Activated CD4-positive, alpha-beta T cell treated with anti-CD3 and anti-CD28 coated beads, Interleukin-2, amount 50 U/mL, for 4 hours (primary cell): ENCODE measurements at regions not wholly inside any gene's neighbourhood (a gene's known extent, or its start where the extent isn't known, plus 50 kb on each side); places are given as distances from the start of the nearest gene placed in this dataset.

Source experiments
- DNase-seq, 2 experiments: peaks; one replicate each; pipeline ENCODE4 v3.0.0-alpha.2; 2020

GRCh38 chr6:33967966-33968724 lies 164.3 kb upstream of the MLN start:
- DNase-seq: no peak

GRCh38 chr6:33967265-33967767 lies 163.5 kb upstream of the MLN start:
- no peak for DNase-seq

DNA sequence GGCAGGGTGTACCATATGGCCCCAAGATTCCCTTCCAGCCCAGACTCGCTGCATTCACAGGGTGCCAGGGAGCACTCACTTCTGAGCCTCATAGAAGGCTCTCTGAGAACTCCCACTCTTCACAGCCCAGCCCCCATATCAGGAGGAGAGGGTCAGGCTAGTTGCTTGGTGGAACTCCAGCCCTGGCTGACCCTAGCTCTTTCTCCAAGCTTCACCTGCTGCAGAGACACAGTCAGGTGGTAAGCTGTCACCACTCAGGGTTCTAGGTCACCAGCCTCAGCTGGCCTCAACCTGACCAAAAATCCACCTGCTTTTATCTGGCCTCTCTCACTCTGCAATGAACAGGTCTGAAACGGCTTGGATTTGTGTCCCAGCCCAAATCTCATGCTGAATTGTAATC lies 162.7 kb upstream of the MLN start:
- no peak for DNase-seq

- DNase-seq: no peak
These were observed 162.0 kb upstream of the MLN start for GRCh38 chr6:33965766-33966165.

DNA sequence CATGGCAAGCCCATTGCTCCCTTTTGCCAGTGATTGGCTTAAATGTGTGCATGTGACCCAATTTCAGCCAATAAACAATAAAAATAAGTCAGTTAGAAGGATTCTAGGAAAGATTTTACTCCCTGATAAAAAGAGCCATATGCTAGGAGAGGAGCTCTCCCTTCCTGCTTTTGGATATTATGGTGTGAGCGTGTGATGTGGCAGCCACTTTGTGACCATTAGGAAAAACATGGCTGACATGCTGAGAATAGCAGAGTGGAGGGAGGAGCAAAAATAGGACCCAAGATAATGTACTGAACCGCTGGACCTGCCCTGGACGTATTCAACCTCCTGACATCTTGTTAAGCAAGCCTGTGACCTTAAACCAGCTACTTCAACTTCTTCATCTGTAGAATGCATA lies 160.6 kb upstream of the MLN start:
- DNase-seq: no peak

DNA sequence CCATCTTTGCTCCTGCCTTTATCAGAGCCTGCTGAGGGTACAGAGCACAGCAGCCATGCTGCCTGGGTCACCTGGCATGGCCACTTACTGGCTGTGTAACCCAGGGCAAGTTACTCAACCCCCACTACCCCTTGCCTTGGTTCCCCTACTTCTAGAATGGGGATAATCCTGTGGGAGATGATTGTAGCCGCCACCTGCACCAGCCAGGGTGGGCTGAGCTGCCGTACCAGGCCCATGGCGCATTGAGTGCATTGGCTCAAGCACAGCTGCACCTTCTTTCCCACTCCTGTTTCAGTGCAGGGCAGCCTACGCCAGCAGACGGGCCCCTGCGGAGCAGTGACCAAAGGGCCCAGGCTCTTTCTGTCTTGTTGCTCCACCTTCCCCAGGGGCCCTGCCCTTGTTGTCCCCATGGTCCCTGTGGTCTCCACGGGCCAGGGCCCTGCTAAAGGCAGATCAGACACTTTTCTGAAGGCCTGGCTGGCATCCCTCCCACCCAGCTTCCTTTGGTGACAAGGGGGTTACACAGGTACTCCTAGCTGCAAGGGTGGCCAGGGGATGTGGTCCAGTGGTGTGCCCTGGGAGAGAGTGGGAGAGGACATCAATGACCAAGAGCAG lies 159.4 kb upstream of the MLN start:
- no peak for DNase-seq

GRCh38 chr6:33962246-33963027 lies 158.6 kb upstream of the MLN start:
- DNase-seq: no peak

GRCh38 chr6:33961691-33962090 lies 157.9 kb upstream of the MLN start:
- no peak for DNase-seq

- DNase-seq: no peak
These were observed 156.8 kb upstream of the MLN start for GRCh38 chr6:33960345-33961313.

DNA sequence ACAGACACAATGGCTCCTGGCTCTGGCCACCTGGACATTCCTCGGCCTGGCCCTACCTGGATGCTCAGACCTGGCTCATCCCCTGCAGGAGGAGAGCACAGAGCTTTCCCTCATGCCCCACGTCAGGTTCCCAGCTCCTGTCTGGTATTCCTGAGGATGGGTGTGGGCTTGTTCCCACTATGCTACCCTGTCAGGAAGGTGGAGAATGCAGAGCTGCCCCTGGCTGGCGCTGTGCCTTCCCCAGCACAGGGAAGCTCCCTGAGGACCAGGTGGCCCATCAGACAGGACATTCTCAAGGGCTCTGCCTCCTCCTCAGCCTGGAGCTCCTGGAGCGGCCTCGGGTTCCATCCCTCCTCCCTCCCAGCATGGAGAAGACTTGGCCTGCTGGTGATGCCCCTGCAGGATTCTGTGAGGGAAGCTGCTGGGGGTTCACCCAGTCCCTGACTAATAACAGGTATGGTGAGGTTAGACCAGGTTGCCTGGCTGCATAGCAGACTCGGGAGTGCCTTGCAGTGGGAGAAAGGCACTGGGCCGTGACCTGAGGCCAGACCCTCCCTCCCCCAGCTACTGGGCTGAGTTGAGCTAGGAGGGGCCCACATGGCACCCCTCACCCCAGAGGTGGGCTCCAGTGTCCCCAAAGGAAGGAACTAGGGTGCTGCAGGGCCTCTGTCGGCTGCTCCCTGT lies 156.0 kb upstream of the MLN start:
- DNase-seq: no peak

- DNase-seq: no peak
These were observed 155.5 kb upstream of the MLN start for GRCh38 chr6:33959329-33959651.

GRCh38 chr6:33958526-33959328 lies 154.9 kb upstream of the MLN start:
- DNase-seq: no peak

GRCh38 chr6:33957892-33958525 lies 154.2 kb upstream of the MLN start:
- DNase-seq: no peak

DNA sequence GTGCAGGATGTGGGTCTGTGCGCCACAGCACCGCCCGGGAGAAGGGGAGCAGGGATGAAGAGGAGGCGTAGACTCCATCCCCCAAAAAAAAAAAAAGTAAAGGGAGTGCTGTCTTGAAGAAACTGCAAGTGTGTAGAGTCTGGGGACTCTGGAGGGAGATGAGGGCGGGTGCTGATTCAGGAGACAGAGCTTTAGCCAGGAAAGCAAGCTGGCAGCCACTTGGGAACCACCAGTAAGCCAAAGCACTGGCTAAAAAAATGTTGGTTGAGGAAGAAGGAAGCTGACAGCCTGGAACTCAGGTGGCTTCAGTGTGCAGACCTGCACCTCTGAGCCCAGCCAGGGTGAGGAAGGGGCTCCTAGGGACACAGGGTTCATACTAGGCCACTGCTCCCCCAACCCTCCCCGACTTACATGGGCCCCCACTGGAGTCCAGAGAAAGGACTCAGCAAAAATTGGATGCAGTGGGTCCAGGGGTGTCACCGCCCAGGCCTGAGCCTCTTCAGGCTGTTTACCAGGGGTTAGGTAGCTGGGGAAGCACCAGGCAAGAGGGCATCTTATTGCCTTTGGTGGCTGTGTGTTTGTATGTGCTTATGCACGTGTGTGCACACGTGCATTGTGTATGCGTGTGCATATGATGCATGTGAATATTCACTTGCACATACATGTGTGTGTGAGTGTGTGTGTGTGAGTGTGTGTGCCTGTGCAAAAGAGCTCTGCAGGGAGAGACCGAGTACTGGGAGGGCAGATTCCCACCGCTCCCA lies 153.5 kb upstream of the MLN start:
- DNase-seq: no peak

DNA sequence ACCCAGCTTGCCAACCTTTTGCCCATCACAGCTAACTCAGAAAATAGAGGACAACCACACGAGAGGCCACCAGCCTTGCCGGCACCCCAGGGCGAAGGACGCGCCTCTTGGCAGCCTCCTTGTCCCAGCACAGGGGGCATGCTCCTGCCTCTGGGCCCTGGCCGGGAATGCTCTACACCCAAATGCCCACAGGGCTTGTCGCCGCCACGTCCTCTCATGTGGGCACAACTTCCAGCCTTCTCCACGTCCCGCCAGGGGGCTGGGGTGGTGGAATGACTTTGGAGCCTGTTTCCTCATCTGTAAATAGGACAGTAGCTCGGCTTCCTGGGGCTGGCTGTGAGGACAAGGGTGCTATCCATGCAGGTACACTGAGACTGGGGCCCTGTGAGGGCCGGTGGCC lies 152.4 kb upstream of the MLN start:
- DNase-seq: no peak

GRCh38 chr6:33955566-33955965 lies 151.8 kb upstream of the MLN start:
- no peak for DNase-seq

- DNase-seq: no peak
These were observed 150.7 kb upstream of the MLN start for GRCh38 chr6:33954453-33954852.

- DNase-seq: no peak
These were observed 149.4 kb upstream of the MLN start for GRCh38 chr6:33953171-33953570.

DNA sequence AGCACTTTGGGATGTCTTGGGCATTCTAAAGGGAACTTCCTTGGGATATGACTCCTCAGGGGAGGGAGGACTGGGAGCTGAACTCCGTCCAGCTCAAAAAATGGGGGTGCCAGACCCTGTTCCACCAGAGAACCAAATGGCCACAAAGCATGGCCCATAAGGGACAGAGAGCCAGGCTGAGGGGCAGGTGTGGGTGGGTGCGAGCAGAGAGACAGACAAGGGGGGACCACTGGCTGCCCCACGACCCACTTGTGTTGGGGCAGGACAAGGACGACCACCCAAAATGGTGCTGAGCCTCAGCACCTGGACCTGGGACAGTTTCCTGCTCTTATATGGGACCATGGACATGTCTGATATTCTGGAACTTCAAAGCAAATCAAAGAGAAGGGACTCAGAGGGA lies 148.2 kb upstream of the MLN start:
- DNase-seq: no peak
